A204.1 (cell line): ENCODE measurements at regions not wholly inside any gene's neighbourhood (a gene's known extent, or its start where the extent isn't known, plus 50 kb on each side); places are given as distances from the start of the nearest gene placed in this dataset.
"Not testable (repeated sequence)": the region's sequence is repeated elsewhere in the genome, so short reads cannot be mapped to it uniquely, and the experiment has no call there.

Experiments
- FAIRE-seq: peaks from 2 replicates; lab custom pipeline; 2012; peaks lifted over from hg19 to GRCh38; lab: Jason Lieb, UNC

- no peak for FAIRE-seq
Observed at GRCh38 chr12:33323823-33324222, 115.8 kb downstream of the SYT10 start.

- FAIRE-seq, result no peak
Observed at GRCh38 chr12:33322519-33322918, 117.1 kb downstream of the SYT10 start.

- FAIRE-seq, result no peak
Observed at GRCh38 chr12:33317746-33318145, 121.9 kb downstream of the SYT10 start.

- FAIRE-seq, result no peak
Observed at GRCh38 chr12:33314223-33314622, 125.4 kb downstream of the SYT10 start.

- no peak for FAIRE-seq
Observed at GRCh38 chr12:33313476-33313875, 126.1 kb downstream of the SYT10 start.

- no peak for FAIRE-seq
Observed at GRCh38 chr12:33310471-33310870, 129.1 kb downstream of the SYT10 start.

GRCh38 chr12:33304176-33304575, 135.4 kb downstream of the SYT10 start:
- no peak for FAIRE-seq

- no peak for FAIRE-seq
Observed at GRCh38 chr12:33296529-33296928, 143.1 kb downstream of the SYT10 start.

GRCh38 chr12:33290703-33291102, 148.9 kb downstream of the SYT10 start:
- no peak for FAIRE-seq

- no peak for FAIRE-seq
Observed at GRCh38 chr12:33283054-33283453, 156.6 kb downstream of the SYT10 start.

- no peak for FAIRE-seq
Observed at GRCh38 chr12:33277376-33277775, 162.2 kb downstream of the SYT10 start.

GRCh38 chr12:33267641-33268040, 172.0 kb downstream of the SYT10 start:
- FAIRE-seq, result no peak

GRCh38 chr12:33265900-33266299, 173.7 kb downstream of the SYT10 start:
- FAIRE-seq, result no peak

GRCh38 chr12:33265033-33265731, 174.4 kb downstream of the SYT10 start:
- no peak for FAIRE-seq

- no peak for FAIRE-seq
Observed at GRCh38 chr12:33253178-33253577, 186.4 kb downstream of the SYT10 start.

- no peak for FAIRE-seq
Observed at GRCh38 chr12:33251548-33251947, 188.1 kb downstream of the SYT10 start.

GRCh38 chr12:33248364-33248763, 191.3 kb downstream of the SYT10 start:
- no peak for FAIRE-seq

GRCh38 chr12:33247625-33248024, 192.0 kb downstream of the SYT10 start:
- FAIRE-seq, result no peak

- FAIRE-seq, result no peak
Observed at GRCh38 chr12:33245434-33245833, 194.2 kb downstream of the SYT10 start.

- FAIRE-seq, result no peak
Observed at GRCh38 chr12:33226671-33227070, 212.9 kb downstream of the SYT10 start.

GRCh38 chr12:33223956-33224355, 215.7 kb downstream of the SYT10 start:
- no peak for FAIRE-seq

- no peak for FAIRE-seq
Observed at GRCh38 chr12:33222357-33222756, 217.3 kb downstream of the SYT10 start.

- no peak for FAIRE-seq
Observed at GRCh38 chr12:33205981-33206380, 233.6 kb downstream of the SYT10 start.

GRCh38 chr12:33194389-33194788, 245.2 kb downstream of the SYT10 start:
- not testable (repeated sequence) for FAIRE-seq

- FAIRE-seq, result no peak
Observed at GRCh38 chr12:33192226-33192625, 247.4 kb downstream of the SYT10 start.
